Hematopoietic multipotent progenitor cell treated with erythropoietin and hydrocortisone succinate and interleukin-3 and kit ligand, for 8 days (in vitro differentiated cells): ENCODE measurements at regions not wholly inside any gene's neighbourhood (a gene's known extent, or its start where the extent isn't known, plus 50 kb on each side); places are given as distances from the start of the nearest gene placed in this dataset.

Experiments
- DNase-seq: peaks from one replicate; pipeline ENCODE4 v3.0.0-alpha.2; 2015

DNA sequence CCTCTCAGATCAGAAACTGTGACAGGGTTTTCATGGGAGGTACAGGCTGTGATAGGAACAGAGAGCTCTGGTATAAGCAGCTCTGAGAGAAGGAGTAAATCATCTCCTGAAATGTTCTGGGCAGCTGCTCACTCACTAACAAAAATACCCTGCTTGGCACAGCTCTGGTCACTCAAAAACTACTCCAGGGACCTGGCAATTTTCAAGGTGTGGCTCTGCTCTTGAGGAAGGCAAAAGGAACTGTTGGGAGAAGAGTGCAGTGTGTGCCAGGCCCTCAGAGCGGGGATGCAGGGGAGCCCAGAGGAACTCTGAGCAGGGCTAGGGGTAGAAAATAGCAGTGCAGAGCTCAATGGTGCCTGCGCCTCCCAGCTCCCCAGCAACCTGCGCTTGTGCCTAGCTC is 180.5 kb upstream of the ZBED5 start:
- no peak for DNase-seq

GRCh38 chr11:11036848-11037732 is 179.2 kb upstream of the ZBED5 start:
- DNase-seq = peak; percentile 60

DNA sequence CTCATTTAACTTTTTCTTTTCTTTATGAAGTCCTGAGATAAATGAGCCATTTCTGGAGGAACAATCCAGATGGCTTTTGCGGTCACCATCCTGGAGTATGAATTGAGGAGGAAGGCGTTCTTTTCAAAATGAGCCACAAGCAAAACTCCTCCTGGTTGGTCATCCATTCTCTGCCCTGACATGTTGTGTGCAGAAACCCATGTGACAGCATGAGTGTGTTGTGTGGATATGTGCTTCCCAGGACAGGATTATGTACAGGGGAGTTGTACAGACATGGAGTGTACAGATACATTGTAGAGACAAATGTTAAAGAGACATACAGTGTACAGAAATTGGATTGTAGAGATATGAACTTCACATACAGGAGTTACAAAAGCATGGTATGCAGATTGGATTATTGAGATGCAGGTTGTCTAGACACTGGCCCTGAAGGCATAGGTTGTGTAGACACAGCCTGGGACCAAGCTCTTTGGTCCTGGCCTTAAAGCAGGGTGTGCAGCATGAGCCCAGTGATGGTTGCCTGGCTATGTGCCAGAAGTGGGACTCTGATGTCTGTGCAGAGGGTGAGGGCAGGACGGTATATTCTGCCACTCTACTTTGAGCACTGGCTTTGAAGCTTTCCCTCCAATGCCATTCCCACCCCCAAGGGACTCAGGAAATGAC is 178.5 kb upstream of the ZBED5 start:
- no peak for DNase-seq

DNA sequence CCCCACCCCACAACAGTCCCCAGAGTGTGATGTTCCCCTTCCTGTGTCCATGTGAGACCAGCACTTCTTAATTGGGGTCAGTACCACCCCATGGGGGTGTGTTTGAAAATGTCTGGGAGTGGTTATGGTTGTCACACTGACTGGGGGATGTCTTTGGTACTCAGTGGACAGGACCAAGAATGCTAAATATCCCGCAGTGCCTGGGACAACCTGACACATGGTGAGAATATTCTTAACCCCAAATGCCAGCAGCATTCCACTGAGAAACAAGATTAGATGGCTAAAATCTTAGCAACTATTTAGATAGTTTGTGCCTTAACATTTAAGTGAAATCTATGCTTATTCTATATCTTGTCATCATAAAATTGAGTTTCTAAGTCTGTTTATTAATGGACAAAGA is 177.5 kb upstream of the ZBED5 start:
- no peak for DNase-seq

DNA sequence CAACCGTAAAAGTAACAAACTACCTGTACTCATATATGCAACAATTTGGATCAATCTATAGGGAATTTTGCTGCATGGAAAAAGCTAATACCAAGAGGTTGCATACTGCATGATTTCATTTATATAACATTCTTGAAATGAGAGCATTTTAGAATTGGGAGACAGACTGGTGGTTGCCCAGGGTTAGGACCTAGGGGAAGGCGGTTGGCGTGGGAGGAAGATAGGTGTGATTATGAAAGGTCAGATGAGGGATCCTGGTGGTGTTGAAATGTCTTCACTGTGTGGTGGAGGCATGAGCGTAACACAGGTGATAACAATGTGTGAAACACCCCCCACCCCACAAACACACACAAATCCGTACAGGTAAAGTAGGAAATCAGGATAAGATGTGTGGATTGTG is 176.6 kb upstream of the ZBED5 start:
- DNase-seq = no peak

- no peak for DNase-seq
Measured at GRCh38 chr11:11032066-11032465, 174.2 kb upstream of the ZBED5 start.

DNA sequence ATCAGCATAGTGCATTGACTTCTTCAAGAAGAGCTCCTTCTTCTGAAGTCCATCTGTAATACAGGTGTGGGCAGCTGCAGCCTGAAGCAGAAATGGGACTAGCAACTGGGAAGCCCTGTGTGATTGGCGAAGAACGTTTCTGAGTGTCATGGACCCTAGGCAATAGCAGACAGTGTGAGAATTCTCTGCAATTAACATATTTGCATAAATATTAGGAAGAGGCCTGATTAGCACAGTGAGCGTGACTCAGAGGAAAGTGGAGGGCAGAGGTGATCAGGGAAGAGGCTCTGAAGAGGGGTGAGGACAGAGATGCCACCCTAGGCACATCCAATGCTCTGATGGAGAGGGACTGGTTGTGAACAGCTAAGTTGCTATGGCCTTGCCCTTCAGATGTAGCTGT is 171.2 kb upstream of the ZBED5 start:
- DNase-seq = no peak

GRCh38 chr11:11028017-11028692 is 170.3 kb upstream of the ZBED5 start:
- peak; percentile 56 for DNase-seq

DNA sequence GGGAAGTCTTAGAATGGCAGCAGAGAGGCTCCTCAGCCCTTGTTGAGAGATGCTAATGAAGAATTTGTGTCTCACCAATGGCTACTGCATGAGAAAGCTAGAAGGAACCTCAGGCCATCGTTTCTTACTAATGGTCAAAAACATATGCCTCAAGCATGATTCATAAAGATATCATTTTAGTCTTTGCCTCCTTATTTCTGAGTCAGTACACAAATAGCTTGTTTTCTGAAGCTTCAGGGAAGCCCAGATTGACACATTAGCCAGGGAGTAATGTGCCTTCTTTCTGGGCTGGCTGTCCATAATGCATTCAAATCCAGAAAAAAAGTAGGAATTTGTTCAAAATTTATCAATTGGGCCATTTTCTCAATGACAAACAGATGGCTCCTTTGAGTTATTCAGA is 169.4 kb upstream of the ZBED5 start:
- DNase-seq = no peak

- DNase-seq = no peak
Measured at GRCh38 chr11:11025087-11025486, 167.2 kb upstream of the ZBED5 start.

GRCh38 chr11:11022125-11022730 is 164.4 kb upstream of the ZBED5 start:
- DNase-seq = peak; percentile 41

- no peak for DNase-seq
Measured at GRCh38 chr11:11021563-11021962, 163.7 kb upstream of the ZBED5 start.

GRCh38 chr11:11020747-11021149 is 162.9 kb upstream of the ZBED5 start:
- DNase-seq = peak; percentile 7

GRCh38 chr11:11020219-11020726 is 162.4 kb upstream of the ZBED5 start:
- DNase-seq = no peak

- DNase-seq = no peak
Measured at GRCh38 chr11:11016943-11017342, 159.1 kb upstream of the ZBED5 start.

- no peak for DNase-seq
Measured at GRCh38 chr11:11016068-11016467, 158.2 kb upstream of the ZBED5 start.

DNA sequence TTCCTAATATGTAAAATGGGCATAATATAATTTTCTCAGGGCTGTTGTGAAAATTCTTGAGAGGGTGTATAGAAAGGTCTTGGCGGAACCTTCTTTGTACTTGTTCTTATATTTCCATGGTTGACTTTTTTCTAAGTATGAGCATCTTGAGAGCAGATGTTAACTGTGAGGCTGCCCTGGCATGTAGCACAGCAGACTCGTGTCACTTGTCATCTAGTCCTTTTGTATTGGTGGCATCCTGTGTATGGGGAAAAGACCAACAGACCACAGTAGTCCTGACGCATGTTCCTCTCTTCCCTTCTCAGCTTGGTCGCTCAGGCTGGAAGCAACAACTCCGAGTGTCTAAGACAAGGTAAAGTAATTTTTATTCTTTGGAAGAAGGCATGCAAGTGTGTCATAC is 153.8 kb upstream of the ZBED5 start:
- DNase-seq = no peak

GRCh38 chr11:11010624-11011127 is 152.8 kb upstream of the ZBED5 start:
- no peak for DNase-seq

DNA sequence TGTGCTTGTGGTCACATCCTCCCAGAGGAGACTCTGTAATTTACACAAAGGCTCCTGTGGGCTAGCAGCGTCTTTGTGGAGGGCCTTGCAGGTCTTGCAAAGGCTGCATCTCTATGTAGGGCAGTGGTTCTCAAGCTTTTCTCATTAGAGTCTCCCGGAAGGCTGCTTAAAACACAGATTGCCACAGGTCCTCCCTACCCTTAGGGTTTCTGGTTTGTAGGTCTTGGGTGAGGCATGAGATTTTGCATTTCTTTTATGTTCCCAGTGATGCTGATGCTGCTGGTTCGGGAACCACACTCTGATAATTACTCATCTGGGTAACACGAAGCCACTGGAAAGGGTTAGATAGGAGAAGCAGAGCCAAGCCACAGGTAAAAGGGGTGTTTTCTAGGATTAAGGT is 151.3 kb upstream of the ZBED5 start:
- no peak for DNase-seq

GRCh38 chr11:11004069-11004468 is 146.2 kb upstream of the ZBED5 start:
- no peak for DNase-seq

GRCh38 chr11:11003226-11003625 is 145.4 kb upstream of the ZBED5 start:
- DNase-seq = no peak

DNA sequence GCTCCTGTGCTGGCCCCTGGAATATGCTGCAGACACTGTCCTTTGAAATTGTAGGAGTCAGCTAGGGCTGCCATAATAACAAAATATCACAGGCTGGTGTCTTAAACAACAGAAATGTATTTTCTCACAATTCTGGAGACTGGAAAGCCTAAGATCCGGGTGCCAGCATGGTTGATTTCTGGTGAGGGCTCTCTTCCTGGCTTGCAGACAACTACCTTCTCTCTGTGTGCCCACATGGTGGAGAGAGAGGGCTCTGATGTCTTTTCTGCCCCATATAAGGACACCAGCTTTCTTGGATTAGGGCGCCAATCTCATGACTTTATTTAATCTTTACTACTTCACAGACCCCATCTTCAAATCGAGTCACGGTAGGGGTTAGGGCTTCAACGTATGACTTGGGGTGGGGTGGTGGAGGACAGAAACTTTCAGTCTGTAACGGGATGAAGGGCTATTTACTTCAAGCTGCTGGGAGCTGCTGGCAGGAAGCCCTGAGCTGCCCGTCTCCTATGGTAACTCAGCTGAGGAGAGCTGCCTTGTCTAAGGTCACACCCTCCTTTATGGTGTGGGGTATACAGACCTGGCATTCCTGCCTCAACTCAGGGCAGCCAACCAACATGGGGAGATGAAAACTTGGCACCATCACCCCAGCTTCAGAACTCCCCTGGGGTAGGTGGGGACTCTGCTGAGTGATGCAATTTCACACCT is 142.9 kb upstream of the ZBED5 start:
- no peak for DNase-seq
